ENCODE measurements at regions not wholly inside any gene's neighbourhood (a gene's known extent, or its start where the extent isn't known, plus 50 kb on each side); places are given as distances from the start of the nearest gene placed in this dataset.
"Not testable (repeated sequence)": the region's sequence is repeated elsewhere in the genome, so short reads cannot be mapped to it uniquely, and the experiment has no call there.

DNA sequence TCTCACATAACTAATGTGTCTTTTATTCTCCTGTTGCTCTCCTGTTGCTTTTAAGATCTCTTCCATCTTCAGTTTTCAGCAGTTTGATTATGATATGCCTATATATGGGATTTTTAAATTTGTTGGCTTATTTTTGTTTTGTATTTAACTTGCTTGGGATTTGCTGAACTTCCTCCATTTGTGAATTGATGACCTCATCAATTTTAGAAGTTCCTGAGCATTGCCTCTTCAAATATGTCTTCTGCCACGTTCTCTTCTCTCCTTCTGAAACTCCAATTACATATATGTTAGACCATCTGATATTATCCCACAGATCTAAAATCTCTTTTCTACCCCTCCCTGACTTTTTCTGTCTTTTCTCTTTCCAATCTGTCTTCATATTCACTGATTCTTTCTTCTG is 86.6 kb downstream of the SYT15 start:
- TF ChIP-seq CTCF (IDR thresholded peaks at IDR 0.05; ENCODE audit: insufficient read depth, low read length); POLR2AphosphoS5 (IDR thresholded peaks at IDR 0.05; ENCODE audit: low read depth); GABPA (IDR thresholded peaks at IDR 0.05; ENCODE audit: low read depth); SPI1 (IDR thresholded peaks at IDR 0.05; ENCODE audit: borderline replicate concordance, low read depth); REST (IDR thresholded peaks at IDR 0.05; ENCODE audit: insufficient replicate concordance, low read depth): not testable (repeated sequence)
